NCI-H1694 treated with DMSO at 0.1 percent for 48 hours (cell line): ENCODE measurements at regions not wholly inside any gene's neighbourhood (a gene's known extent, or its start where the extent isn't known, plus 50 kb on each side); places are given as distances from the start of the nearest gene placed in this dataset.
"Not testable (repeated sequence)": the region's sequence is repeated elsewhere in the genome, so short reads cannot be mapped to it uniquely, and the experiment has no call there.

ENCODE experiments used
- DNase-seq: peaks from one replicate; lab custom pipeline; 2025; lab: John Stamatoyannopoulos, UW

GRCh38 chr13:27327633-27328032 lies 57.0 kb downstream of the RASL11A start:
- DNase-seq, result no peak

GRCh38 chr13:27329210-27329609 lies 58.6 kb downstream of the RASL11A start:
- no peak for DNase-seq

DNA sequence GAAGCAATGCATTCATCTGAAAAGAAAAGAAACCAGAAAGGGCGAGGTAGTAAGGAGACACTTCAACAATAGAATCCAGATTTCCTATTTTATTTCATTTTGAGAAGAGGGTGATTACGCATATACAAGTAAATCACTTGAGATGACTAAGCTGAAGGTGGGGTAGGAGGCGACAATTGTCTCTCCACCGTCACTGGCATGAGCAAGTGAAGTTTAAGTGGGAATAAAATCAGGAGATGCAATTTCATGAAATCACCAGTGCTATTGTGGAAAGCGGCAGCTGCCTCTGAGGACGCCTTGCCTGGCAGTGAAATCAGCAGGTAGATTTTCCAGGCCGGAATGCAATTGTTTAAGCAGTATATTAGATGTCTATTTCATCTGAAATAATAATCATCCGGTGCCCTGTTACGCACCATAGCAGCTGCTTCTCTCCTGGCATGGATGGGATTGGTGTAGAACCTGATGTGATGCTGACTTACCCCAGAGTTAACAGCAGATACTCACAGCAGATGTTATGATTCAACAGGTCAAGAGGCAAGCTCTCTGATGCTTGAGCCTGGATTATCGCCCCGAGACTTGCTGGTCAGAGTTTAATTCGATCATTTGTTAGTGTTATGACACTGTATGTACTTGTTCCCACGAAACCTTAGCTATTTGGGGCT lies 64.3 kb downstream of the RASL11A start:
- peak; percentile 71 for DNase-seq

DNA sequence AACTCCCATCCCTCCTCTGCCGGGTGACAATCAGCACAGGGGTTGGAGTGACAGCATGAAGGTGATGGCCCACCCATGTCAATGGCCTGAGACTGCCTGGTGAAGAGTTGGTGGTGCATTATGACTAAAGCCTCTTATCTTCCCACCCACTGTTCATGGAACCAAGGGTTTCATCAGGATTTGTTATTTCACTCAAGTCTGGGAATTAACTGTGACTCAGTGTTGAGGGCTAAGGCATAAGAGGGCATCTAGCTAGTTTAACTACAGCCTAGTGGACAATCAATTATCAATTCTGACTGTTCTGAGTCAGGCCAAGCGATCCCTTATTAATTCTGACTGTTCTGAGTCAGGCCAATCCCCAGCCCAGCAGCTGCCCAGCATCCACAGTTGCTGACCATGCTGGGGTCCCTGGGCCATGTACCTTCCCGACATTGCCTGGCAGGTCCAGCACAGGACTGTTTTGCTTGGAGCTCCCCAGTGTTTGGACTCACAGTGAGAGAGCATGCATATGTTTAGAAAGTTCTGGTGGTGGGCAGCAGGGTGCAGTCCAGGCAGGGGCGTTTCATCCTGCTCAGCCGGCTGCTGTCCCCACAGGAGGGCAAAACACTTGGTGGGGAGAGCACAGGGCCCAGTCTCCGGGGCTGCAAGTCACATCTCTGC lies 65.5 kb downstream of the RASL11A start:
- no peak for DNase-seq

DNA sequence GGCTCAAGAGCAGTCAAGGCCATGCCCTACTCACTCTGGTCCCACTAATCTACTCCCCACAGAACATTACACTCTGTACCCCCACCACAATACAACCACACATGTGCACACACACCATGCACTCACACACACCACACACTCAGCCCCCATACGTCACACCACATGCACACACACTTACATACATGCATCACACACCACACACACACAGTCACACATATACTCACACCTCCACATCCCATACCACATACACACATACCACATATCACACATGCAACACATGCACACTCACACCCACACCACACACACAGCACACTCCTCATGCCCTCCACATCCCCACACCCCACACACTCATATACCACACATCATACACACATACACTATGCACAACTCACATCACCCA lies 67.6 kb downstream of the RASL11A start:
- no peak for DNase-seq

GRCh38 chr13:27338816-27339215 lies 68.2 kb downstream of the RASL11A start:
- no peak for DNase-seq

DNA sequence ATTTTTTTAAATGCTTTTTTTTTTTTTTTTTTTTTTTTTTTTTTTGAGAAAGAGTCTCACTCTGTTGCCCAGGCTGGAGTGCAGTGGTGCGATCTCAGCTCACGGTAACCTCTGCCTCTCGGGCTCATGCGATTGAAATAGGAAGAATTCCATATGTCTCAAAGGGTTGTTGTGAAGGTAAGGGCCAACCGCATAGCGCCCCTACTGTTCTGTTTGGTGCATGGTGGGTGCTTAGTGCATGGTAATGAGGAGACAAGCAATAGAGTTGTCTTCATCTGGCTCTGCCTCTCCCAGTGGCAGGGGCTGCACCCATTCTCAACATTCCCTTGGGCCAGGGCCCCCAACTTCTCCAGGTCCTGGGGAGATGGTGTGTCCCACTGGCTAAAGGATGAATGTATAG lies 68.7 kb downstream of the RASL11A start:
- DNase-seq, result peak; percentile 17

DNA sequence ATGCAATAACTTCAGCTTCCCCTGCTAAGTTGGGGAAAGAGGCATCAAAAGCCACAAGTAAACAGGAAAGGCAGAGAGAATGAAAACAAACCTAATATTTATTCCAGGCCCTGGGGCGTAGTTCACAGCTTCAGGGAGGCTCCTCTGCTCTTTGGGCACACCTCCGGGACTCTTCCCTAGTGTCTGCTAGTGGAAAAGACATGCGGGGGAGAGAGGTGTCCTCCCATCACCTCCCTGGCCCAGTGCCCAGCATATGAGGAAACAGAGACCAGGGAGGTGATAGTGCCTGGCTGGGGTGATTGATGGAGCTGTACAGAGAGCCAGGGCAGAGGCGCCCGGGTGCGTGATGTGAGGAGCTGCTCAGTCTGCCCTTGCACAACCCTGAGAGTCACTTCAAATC lies 71.0 kb downstream of the RASL11A start:
- DNase-seq, result no peak

GRCh38 chr13:27347211-27347772 lies 76.7 kb downstream of the RASL11A start:
- DNase-seq, result no peak

DNA sequence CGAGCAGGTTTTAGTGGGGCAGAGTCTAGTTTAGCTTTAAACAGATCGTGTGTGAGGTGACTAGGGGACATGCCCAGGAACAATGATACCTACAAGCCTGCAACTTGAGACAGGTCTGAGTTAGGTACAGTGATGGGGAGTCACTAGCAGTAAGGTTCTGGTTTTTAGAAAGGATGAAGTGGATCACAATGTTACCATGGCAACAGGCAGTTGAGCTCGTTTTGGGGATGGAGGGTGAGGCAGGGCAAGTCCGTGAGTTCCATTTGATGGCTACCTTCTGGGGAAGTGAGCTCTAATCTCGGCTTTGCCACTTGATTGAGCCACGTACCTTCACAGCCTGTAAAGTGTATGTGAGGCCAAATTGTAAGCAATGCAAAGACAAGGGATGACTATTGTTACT lies 76.0 kb upstream of the GTF3A start:
- no peak for DNase-seq

- no peak for DNase-seq
Measured at GRCh38 chr13:27349458-27349857, 75.0 kb upstream of the GTF3A start.

- DNase-seq, result not testable (repeated sequence)
Measured at GRCh38 chr13:27350825-27351224, 73.6 kb upstream of the GTF3A start.

- no peak for DNase-seq
Measured at GRCh38 chr13:27352698-27353097, 71.7 kb upstream of the GTF3A start.

- no peak for DNase-seq
Measured at GRCh38 chr13:27353166-27353583, 71.2 kb upstream of the GTF3A start.

- DNase-seq, result no peak
Measured at GRCh38 chr13:27353708-27354107, 70.7 kb upstream of the GTF3A start.

GRCh38 chr13:27354379-27354778 lies 70.0 kb upstream of the GTF3A start:
- peak; percentile 94 for DNase-seq

- DNase-seq, result peak; percentile 44
Measured at GRCh38 chr13:27355894-27356293, 68.5 kb upstream of the GTF3A start.

DNA sequence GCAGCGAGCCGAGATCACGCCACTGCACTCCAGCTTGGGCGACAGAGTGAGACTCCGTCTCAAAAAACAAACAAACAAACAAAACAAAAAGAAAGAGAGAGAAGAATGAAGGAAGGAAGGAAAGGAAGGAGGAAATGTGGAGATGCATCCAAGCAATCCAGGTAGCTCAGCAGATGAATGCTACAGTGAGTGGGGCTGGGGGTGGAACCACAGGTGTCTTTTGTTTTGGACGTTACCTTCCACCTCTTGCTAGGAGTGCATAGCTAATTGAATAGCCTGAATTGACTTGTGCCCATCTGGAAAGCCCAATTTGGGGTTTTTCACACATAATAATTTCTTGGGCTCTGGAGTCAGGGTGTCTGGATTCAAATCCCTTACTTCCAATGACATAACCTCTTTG lies 66.0 kb upstream of the GTF3A start:
- DNase-seq, result no peak

DNA sequence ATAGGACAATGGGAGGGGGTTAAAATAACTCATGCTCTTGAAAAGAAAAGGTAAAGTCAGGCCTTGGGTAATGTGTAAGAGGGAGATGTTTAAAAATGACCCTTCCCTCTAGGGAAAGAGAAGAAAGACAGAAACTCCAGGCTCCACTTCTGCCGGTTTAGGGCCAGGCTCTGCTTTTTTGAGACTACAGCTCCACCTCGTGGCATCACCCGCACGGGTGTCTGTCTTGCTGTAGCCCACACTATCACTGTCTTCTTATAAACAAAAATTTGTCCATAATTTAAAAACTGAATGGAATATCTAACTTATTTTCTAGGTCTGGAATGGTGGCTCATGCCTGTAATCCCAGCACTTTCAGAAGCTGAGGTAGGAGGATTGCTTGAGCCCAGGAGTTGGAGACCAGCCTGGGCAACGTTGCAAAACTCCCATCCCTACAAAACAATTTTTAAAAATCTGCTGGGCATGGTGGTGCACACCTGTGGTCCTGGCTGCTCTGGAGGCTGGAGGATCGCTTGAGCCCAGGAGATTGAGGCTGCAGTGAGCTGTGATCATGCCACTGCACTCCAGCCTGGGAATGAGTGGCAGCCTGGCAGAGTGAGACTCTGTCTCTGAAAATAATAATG lies 65.1 kb upstream of the GTF3A start:
- peak; percentile 64 for DNase-seq

DNA sequence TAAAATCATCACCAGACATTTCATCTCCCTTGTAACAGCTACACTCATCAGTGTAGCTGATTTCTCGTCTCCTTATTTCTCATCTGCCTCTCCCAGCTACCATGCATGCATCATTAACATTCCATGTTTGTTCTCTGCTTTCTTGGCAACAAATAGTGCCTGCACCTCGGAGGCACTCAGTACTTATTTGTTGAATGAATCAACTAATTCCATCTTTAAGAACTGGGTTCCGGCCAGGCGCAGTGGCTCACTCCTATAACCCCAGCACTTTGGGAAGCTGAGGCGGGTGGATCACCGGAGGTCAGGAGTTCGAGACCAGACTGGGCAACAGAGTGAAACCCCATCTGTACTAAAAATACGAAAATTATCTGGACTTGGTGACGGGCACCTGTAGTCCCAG lies 63.9 kb upstream of the GTF3A start:
- no peak for DNase-seq

DNA sequence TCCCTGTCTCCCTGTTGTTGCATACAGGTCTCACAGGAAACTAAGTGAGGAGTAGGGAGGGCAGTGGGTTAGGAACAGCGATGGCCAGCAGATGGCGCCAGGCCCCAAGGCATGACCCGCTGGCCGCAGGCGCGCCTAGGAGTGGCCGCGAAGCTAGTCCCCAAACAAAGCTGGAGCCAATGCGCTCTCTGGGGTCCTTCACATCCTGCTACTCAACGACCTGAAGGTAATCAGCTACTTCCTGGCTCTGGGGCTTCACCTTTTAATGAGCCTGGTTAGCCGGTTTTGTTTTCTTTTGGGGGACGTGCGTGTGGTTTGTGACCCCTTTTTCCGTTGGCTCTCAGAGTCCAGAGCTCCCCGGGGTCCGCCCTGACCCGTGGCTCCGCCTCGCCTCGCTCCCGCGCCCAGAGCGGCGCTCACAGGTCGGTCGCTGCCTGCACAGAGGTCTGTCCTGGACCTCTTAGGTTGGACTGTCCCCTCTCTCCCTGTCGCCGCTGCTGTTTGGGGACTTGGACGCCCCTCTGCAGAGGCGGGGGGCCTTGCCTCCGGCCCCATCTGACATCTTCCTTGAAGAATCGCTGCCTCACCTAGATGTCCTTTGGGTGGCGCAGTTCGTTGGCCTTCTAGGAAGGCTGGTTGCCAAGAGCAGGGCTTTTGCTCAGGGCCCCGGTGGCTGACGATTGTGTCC lies 62.2 kb upstream of the GTF3A start:
- peak; percentile 62 for DNase-seq

- not testable (repeated sequence) for DNase-seq
Measured at GRCh38 chr13:27363637-27364036, 60.8 kb upstream of the GTF3A start.

- DNase-seq, result no peak
Measured at GRCh38 chr13:27367570-27367969, 56.8 kb upstream of the GTF3A start.
